HepG2 (cell line): ENCODE measurements at regions not wholly inside any gene's neighbourhood (a gene's known extent, or its start where the extent isn't known, plus 50 kb on each side); places are given as distances from the start of the nearest gene placed in this dataset.

ENCODE experiments used
- ATF3 ChIP-seq: sonication (generic); formaldehyde crosslinking; IDR thresholded peaks from 2 replicates; pipeline ENCODE4 v1.4.0; 2020; ENCODE audit warnings: missing genetic modification reagents
- CENPBD1 ChIP-seq: sonication (generic); formaldehyde crosslinking; IDR thresholded peaks from 2 replicates; pipeline ENCODE4 v1.8.0; 2022; ENCODE audit warnings: missing genetic modification reagents, low read depth, mild to moderate bottlenecking, borderline replicate concordance
- CHCHD3 ChIP-seq: sonication (generic); formaldehyde crosslinking; IDR thresholded peaks from 2 replicates; pipeline ENCODE4 v1.8.0; 2022; ENCODE audit warnings: mild to moderate bottlenecking, missing genetic modification reagents, moderate library complexity
- ESRRA ChIP-seq: sonication (generic); formaldehyde crosslinking; IDR thresholded peaks from 2 replicates; pipeline ENCODE4 v1.5.1; 2020; ENCODE audit warnings: mild to moderate bottlenecking, low read depth, missing genetic modification reagents
- FOSL2 ChIP-seq: sonication (generic); formaldehyde crosslinking; IDR thresholded peaks from 2 replicates; pipeline ENCODE4 v1.4.0; 2020; ENCODE audit warnings: missing genetic modification reagents
- GABPB1 ChIP-seq: IDR thresholded peaks from 2 replicates; pipeline ENCODE4 v1.6.1; 2016; ENCODE audit warnings: mild to moderate bottlenecking, missing genetic modification reagents, moderate library complexity, missing compliant biosample characterization
- PAF1 ChIP-seq: IDR thresholded peaks from 2 replicates; pipeline ENCODE4 v1.6.1; 2016; ENCODE audit warnings: missing genetic modification reagents, missing compliant biosample characterization
- RELA ChIP-seq: sonication (generic); formaldehyde crosslinking; IDR thresholded peaks from 2 replicates; pipeline ENCODE4 v1.4.0; 2020; ENCODE audit warnings: missing genetic modification reagents
- REST ChIP-seq, 2 experiments: IDR thresholded peaks; 2 replicates each; pipeline ENCODE4 v1.6.1; 2011 to 2012; ENCODE audit warnings: low read length in 2 of 2, borderline replicate concordance in 1 of 2, low read depth in 1 of 2, mild to moderate bottlenecking in 1 of 2, moderate library complexity in 1 of 2
- SKIL ChIP-seq: sonication (generic); formaldehyde crosslinking; IDR thresholded peaks from 2 replicates; pipeline ENCODE4 v1.8.0; 2022; ENCODE audit warnings: missing genetic modification reagents, mild to moderate bottlenecking, moderate library complexity, borderline replicate concordance
- TEAD2 ChIP-seq: sonication (generic); formaldehyde crosslinking; IDR thresholded peaks from 2 replicates; pipeline ENCODE4 v1.9.0; 2021; ENCODE audit warnings: missing genetic modification reagents
- TFDP2 ChIP-seq: sonication (generic); formaldehyde crosslinking; IDR thresholded peaks from 2 replicates; pipeline ENCODE4 v1.4.0; 2020; ENCODE audit warnings: missing genetic modification reagents
- ZNF350 ChIP-seq: sonication (generic); formaldehyde crosslinking; IDR thresholded peaks from 2 replicates; pipeline ENCODE4 v1.4.0; 2020; ENCODE audit warnings: mild to moderate bottlenecking, low read depth, missing genetic modification reagents, borderline replicate concordance
- ZNF354B ChIP-seq: sonication (generic); formaldehyde crosslinking; IDR thresholded peaks from 2 replicates; pipeline ENCODE4 v1.8.0; 2022; ENCODE audit warnings: mild to moderate bottlenecking, missing genetic modification reagents
- ZNF510 ChIP-seq: sonication (generic); formaldehyde crosslinking; IDR thresholded peaks from 2 replicates; pipeline ENCODE4 v1.4.0; 2020; ENCODE audit warnings: low read depth, mild to moderate bottlenecking, missing genetic modification reagents
- ZNF557 ChIP-seq: sonication (generic); formaldehyde crosslinking; IDR thresholded peaks from 2 replicates; pipeline ENCODE4 v1.4.0; 2020; ENCODE audit warnings: missing genetic modification reagents
- ZNF562 ChIP-seq: sonication (generic); formaldehyde crosslinking; IDR thresholded peaks from 2 replicates; pipeline ENCODE4 v1.8.0; 2022; ENCODE audit warnings: missing genetic modification reagents, borderline replicate concordance
- ZNF598 ChIP-seq: sonication (generic); formaldehyde crosslinking; IDR thresholded peaks from 2 replicates; pipeline ENCODE4 v1.5.1; 2020; ENCODE audit warnings: mild to moderate bottlenecking, missing genetic modification reagents, borderline replicate concordance
- ZNF704 ChIP-seq: sonication (generic); formaldehyde crosslinking; IDR thresholded peaks from 2 replicates; pipeline ENCODE4 v1.8.1; 2023; ENCODE audit warnings: mild to moderate bottlenecking, inconsistent platforms, moderate library complexity, missing genetic modification reagents, borderline replicate concordance
- ZNF781 ChIP-seq: sonication (generic); formaldehyde crosslinking; IDR thresholded peaks from 2 replicates; pipeline ENCODE4 v1.5.1; 2020; ENCODE audit warnings: borderline replicate concordance, mild to moderate bottlenecking, missing genetic modification reagents; ENCODE audit errors: not compliant biosample characterization

- TF ChIP-seq ZNF781 (CRISPR knock-in tag) (no peak), RELA (CRISPR knock-in tag) (no peak), TFDP2 (CRISPR knock-in tag) (no peak), SKIL (CRISPR knock-in tag) (0 out of 2 replicates have a peak, but pooled peaks have one; percentile 9), CHCHD3 (CRISPR knock-in tag) (no peak), ZNF562 (CRISPR knock-in tag) (no peak), PAF1 (CRISPR knock-in tag) (no peak), ZNF557 (CRISPR knock-in tag) (no peak; the same call in 1 of the 2 replicates), ZNF350 (CRISPR knock-in tag) (peak; percentile 58; the same call in 1 of the 2 replicates), CENPBD1 (CRISPR knock-in tag) (no peak), ZNF598 (no peak), REST (IDR thresholded peaks at IDR 0.05; ENCODE audit: borderline replicate concordance in 1 of 2, low read depth in 1 of 2, low read length in 2 of 2) (no peak), TEAD2 (CRISPR knock-in tag) (no peak), ZNF354B (CRISPR knock-in tag) (no peak), ZNF704 (CRISPR knock-in tag) (no peak), ATF3 (CRISPR knock-in tag) (no peak), ZNF510 (CRISPR knock-in tag) (no peak), GABPB1 (0 out of 2 replicates have a peak, but pooled peaks have one; percentile 19), ESRRA (CRISPR knock-in tag) (peak; percentile 91), FOSL2 (CRISPR knock-in tag) (peak; percentile 31; the same call in 1 of the 2 replicates)
These were observed 133.4 kb upstream of the DYNLRB2 start (continued) for GRCh38 chr16:80407265-80407987.
